GM18498 (cell line): ENCODE measurements at regions not wholly inside any gene's neighbourhood (a gene's known extent, or its start where the extent isn't known, plus 50 kb on each side); places are given as distances from the start of the nearest gene placed in this dataset.

Experiments
- ATAC-seq: cut with Tn5 transposase; IDR thresholded peaks from one replicate; pipeline ENCODE4 v1.9.1; 2021; ENCODE audit warnings: mild to moderate bottlenecking, moderate library complexity; ENCODE audit not compliant: unreplicated experiment

- no peak for ATAC-seq
These were observed 208.3 kb downstream of the GXYLT1 start for GRCh38 chr12:41936333-41936732.

DNA sequence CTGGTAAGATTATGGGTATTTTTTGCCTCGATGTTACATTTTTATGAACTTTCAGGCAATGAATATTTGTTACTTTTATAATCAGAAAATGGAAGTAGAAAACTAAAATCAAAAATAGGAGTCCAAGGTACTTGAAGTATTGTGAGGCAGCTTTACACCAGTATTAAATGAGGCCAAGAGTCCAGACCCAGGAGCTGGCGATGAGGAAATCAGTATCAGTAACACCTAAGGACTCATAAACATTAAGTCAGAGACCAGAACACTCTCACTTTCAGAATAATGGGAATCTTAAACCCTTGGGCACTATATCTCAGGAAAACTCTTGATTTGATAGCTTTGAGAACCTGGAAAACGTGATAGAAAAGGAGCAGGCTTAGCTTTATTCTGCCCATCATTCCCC, 208.8 kb downstream of the GXYLT1 start:
- ATAC-seq: no peak

DNA sequence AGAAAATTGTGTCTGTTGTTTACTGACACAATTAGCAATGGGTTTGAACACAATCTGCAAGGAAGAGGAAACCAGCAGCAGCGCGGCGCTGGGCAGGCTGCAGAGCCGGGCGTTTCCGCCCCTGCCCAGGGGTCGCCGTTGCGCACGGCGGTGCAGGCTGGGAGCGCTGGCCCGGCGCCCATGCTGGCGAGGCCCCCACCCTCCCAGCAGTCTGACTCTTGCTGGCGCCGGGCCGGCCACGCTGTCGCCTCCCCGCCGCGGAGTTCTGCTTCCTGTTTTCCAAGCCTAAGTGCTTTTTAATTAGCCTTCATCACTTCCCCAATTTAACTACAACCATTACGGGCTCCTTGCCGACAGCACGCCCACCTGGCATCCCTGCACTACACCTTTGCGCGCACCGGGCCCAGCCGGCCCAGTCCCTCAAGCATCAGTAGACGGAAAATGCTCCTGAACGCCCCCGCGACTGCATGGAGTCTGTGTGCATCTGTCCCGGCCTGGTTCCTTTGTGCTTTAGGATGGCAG, 212.1 kb downstream of the GXYLT1 start:
- ATAC-seq: peak; percentile 61

DNA sequence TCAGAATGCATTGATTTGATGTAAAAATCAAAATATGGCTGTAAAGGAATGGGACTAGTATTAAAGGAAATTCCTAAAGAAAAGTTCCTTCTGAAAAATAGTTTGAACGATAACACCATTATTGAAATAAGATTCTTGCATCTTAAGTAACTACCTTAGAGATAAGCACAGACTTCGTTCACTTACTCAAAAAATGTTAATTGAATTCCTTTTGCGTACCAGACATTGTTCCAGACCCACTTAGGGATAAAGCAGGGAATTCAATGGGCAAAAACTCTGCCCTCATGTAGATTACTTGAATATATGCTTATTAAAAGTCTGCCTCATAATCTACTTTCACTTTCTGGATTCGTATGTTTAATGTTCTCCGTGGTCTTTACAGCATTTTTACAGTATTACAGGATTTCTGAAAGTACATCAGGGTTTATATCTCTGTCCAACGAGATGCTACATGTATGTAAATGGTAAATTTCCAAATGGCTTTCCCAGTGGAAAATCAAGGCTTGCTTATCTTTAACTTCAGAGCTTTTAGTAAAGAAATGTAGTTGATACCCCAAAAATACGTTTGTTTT, 213.7 kb downstream of the GXYLT1 start:
- ATAC-seq: no peak

GRCh38 chr12:41924111-41924510, 220.6 kb downstream of the GXYLT1 start:
- no peak for ATAC-seq

GRCh38 chr12:41923351-41923750, 221.3 kb downstream of the GXYLT1 start:
- ATAC-seq: no peak

- no peak for ATAC-seq
These were observed 224.3 kb downstream of the GXYLT1 start for GRCh38 chr12:41920355-41920754.

DNA sequence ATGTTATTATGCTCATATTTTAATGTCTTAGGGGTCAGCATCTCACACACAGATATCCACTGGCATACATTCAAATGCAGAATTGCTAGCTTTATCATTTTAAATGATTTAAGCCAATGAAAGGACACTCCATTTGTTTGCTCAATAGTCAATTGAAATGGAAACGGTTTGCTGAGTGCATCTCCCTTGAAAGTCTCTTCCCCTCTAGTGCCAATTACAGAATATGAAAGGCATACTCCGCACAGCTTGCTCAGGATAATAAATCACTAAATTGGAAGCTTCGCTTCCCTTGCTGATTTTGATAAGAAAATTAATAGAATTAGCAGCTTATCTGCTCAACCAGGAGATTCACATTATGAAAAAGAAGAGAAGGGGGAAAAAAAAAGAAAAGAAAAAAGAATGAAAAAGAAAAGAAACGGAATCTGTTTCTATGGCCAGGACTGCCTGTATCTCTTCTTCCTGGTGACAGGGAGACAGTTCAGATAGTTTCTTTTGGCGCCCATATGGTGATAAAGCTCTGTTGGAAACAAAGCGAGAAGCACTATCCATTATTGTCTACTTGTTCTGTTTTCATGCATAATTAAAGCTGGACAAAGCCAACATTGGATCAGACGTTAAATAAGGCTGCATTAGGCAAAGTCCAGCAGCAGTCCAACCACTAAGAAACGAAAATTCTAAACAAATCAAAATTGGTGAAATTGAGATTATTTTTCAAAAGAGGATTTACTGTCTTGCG, 225.0 kb downstream of the GXYLT1 start:
- ATAC-seq: no peak

- no peak for ATAC-seq
These were observed 225.6 kb downstream of the GXYLT1 start for GRCh38 chr12:41919048-41919447.

DNA sequence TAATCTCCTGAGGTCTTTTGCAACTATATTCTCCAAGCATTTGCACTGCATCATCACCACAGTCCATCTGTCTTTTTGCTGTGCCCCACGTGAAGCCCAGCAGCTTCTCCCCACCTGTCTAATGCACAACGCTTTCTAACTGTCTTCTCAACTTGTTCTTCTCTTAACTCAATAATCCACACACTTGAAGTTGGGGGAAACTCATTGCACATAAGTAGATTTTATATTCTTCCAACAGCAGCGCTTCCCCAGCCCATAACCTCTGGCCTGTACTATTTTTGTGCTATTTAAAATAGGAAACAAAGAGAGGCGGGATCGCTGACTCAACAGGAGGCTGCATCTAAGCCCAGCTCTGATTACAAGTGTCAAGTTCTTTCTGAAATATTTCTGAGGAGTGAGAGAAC, 226.7 kb downstream of the GXYLT1 start:
- no peak for ATAC-seq

DNA sequence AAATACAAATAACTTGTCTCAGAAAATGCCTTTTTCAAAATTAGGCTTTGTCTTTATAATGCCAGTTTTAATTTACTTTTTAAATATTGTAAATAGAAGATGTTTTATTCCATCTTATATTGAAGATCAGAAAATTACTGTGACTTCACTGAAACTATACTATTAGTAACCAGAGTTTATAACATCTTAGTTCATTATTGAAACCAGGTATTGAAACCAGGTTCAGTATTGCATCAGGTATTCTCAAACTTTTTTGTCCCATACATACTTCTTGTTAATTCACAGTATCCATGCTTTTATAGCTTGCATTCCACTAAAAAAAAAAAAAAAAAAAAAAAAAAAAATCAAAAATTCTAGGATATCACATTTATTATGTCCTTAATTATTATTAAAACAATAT, 227.5 kb downstream of the GXYLT1 start:
- ATAC-seq: no peak

GRCh38 chr12:41910578-41911320, 233.9 kb downstream of the GXYLT1 start:
- ATAC-seq: no peak

DNA sequence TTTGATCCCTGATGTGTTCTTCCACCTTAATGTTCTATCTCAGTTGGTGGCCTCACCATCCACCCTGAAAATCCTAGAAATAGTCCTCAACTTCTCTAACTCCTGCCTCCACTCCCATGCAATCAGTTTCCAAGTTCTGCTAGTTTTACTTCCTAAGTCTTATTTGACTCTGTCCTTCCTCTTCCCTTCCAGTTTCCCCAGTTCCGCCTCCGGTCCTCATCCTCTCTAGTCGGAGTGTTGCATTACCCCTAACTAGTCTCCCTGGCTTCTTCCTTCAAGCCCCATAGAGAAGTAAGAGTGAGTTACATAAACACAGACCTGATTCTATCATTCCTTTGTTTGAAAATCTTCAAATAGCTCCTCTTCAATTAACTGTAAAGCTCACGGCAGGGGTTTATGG, 236.5 kb downstream of the GXYLT1 start:
- no peak for ATAC-seq

DNA sequence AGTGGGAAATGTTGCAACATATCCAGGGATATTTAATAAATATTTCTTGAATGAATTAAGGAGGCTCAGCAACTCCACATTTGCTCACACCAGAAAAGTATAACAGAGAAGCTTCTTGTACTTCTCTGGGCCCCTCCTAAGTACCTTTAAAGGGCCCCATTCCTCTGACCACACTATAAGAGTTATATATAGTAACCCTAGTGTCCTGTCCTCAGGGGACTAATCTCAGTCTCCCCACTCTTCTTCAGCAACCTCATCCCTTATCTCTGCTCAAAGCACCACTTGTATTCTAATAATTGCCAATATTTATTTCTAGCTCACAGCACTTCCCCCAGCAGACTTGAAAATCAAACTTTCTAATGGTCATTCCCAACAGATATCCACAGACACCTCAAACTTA, 237.1 kb downstream of the GXYLT1 start:
- no peak for ATAC-seq

- no peak for ATAC-seq
These were observed 237.7 kb downstream of the GXYLT1 start for GRCh38 chr12:41907021-41907420.

DNA sequence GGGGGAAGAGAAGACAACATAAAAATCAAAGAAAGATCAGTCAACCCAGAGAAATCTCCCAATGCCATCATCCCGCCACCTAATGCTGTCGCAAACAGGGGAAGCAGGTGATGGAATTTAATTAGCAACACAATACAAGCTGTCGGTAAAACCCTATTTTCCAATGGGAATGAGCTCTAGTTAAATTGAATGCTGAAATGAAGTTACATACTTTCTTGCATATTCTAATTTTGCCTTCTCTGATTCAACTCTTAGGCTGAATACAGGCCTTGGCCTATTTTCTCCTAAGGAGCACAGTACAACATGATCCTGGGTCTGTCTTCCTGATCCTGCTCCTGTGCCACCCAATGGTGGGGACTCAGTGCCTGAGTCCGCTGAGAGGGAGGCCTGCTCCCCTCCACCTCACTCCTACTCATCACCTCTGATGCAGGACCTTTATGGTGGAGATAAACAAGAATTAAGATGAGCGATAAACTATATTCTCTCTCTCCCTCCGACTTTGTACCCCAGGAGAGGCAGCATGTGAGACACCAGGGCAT, 238.8 kb downstream of the GXYLT1 start:
- ATAC-seq: no peak

DNA sequence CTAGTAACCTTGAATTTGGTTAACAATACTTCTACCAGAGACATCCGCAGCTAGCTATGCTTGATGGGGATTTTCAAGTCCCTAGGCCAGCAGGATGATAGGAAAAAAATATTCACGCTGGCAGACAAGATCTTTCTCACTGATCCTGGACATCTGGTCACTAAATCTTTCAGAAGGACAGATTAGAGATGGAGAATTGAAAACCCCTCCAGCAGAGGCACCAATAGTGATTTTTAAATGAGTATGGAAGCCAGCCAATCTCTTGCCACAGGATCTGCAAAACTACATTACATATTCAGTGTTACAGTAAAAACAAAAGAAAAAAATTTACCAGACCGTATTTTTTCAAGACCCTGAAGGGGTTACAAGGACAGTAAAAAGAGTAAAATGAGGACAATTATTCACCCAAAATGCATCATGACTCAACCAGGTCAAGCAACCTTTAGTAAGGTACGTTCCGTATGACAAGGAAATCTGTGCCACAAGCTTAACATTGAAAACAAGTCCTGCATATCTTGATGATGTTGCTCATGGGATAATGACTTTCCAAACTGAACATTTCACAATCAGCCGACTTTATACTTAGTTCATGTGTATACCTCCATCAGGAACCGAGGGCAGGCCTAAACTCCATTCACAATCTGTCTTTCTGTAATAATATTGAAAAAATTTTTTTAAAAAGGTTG, 239.5 kb downstream of the GXYLT1 start:
- ATAC-seq: no peak

GRCh38 chr12:41904041-41904440, 240.6 kb downstream of the GXYLT1 start:
- no peak for ATAC-seq

DNA sequence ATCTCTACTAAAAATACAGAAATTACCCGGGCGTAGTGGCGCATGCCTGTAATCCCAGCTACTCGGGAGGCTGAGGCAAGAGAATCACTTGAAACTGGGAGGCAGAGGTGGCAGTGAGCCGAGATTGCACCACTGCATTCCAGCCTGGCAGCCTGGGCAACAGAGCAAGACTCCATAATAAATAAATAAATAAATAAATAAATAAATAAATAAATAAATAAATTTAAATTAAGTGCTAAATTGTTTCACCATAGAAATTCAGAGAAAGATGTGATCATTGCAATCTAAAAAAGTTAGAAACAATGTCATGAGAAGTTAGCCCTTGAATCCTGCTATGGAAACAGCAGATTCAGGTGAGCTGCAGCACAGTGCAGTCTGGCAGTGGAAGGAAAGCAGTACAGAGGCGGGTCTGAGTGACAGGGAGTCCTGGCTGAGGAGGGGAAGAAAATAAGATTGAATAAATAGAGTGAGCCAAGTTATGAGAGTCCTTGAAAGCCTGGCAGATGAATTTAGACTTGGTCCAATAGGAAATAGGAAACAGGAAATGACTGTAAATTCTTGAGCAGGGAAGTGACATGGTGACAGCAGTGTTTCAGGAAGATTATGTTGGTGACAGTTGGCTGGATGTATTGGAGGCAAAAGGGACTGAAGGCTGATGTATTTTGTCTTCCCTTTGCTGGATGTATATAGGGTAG, 241.5 kb downstream of the GXYLT1 start:
- no peak for ATAC-seq

DNA sequence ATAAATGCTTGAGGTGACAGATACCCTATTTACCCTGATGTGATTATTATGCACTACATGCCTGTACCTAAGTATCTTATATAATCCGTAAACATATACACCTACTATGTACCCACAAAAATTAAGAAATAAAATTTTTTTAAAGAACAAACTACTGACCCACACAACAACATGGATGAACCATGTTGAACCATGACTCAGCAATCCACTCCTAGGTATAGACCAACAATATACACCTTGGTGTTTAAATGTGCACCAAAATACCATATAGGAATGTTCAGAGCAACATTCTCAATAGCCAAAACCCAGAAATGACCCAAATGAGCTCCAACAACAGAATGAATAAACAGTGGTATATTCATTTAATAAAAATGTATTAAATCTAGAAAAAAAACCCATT, 245.1 kb downstream of the GXYLT1 start:
- no peak for ATAC-seq

- ATAC-seq: no peak
These were observed 247.1 kb downstream of the GXYLT1 start for GRCh38 chr12:41897593-41897992.
